GM21619 (cell line): ENCODE measurements at regions not wholly inside any gene's neighbourhood (a gene's known extent, or its start where the extent isn't known, plus 50 kb on each side); places are given as distances from the start of the nearest gene placed in this dataset.

Source experiments
- ATAC-seq: cut with Tn5 transposase; IDR thresholded peaks from one replicate; pipeline ENCODE4 v1.9.1; 2021; ENCODE audit not compliant: unreplicated experiment

- ATAC-seq: no peak
These were observed 120.0 kb downstream of the AQP4 start for GRCh38 chr18:26745288-26746181.

GRCh38 chr18:26741758-26742157 is 123.7 kb downstream of the AQP4 start:
- ATAC-seq: no peak

GRCh38 chr18:26741048-26741447 is 124.5 kb downstream of the AQP4 start:
- no peak for ATAC-seq

- ATAC-seq: no peak
These were observed 125.1 kb downstream of the AQP4 start for GRCh38 chr18:26740396-26740795.

GRCh38 chr18:26738706-26739105 is 126.8 kb downstream of the AQP4 start:
- ATAC-seq: no peak

- no peak for ATAC-seq
These were observed 129.2 kb downstream of the AQP4 start for GRCh38 chr18:26736301-26736700.

- ATAC-seq: no peak
These were observed 130.7 kb downstream of the AQP4 start for GRCh38 chr18:26734760-26735159.

- no peak for ATAC-seq
These were observed 136.1 kb downstream of the AQP4 start for GRCh38 chr18:26729449-26729848.

- ATAC-seq: no peak
These were observed 136.5 kb downstream of the AQP4 start for GRCh38 chr18:26729008-26729407.

GRCh38 chr18:26723981-26724380 is 141.5 kb downstream of the AQP4 start:
- ATAC-seq: no peak

GRCh38 chr18:26722565-26722931 is 143.0 kb downstream of the AQP4 start:
- no peak for ATAC-seq

GRCh38 chr18:26721854-26722564 is 143.5 kb downstream of the AQP4 start:
- ATAC-seq: no peak

- ATAC-seq: no peak
These were observed 145.6 kb downstream of the AQP4 start for GRCh38 chr18:26719896-26720295.

- no peak for ATAC-seq
These were observed 148.3 kb downstream of the AQP4 start for GRCh38 chr18:26717123-26717719.

GRCh38 chr18:26714739-26715138 is 150.8 kb downstream of the AQP4 start:
- ATAC-seq: no peak

GRCh38 chr18:26711756-26712155 is 153.8 kb downstream of the AQP4 start:
- no peak for ATAC-seq

- peak; percentile 92 for ATAC-seq
These were observed 154.9 kb downstream of the AQP4 start for GRCh38 chr18:26710470-26711096.

GRCh38 chr18:26709897-26710296 is 155.6 kb downstream of the AQP4 start:
- ATAC-seq: no peak

GRCh38 chr18:26708806-26709716 is 156.4 kb downstream of the AQP4 start:
- ATAC-seq: no peak

GRCh38 chr18:26706911-26707351 is 158.6 kb downstream of the AQP4 start:
- ATAC-seq: no peak
